ENCODE measurements at regions not wholly inside any gene's neighbourhood (a gene's known extent, or its start where the extent isn't known, plus 50 kb on each side); places are given as distances from the start of the nearest gene placed in this dataset.

- no peaks in the 10 kb centered on the region for H3K36me3 ChIP-seq (ENCODE audit: low read depth)
- ATAC-seq (ENCODE audit: low read depth) (no peak), DNase-seq (ENCODE audit: low spot score) (no peak)
- H3K27me3 ChIP-seq (ENCODE audit: insufficient read depth, poor library complexity, severe bottlenecking): no peaks in the 10 kb centered on the region
- no peaks in the 10 kb centered on the region for H3K9me3 ChIP-seq (ENCODE audit: severe bottlenecking)
- H3K4me3 ChIP-seq (ENCODE audit: severe bottlenecking): no peak overlapping the region
- no peak overlapping the region for H3K27ac ChIP-seq (ENCODE audit: poor library complexity, severe bottlenecking)
- H3K4me1 ChIP-seq (ENCODE audit: insufficient read depth, poor library complexity, severe bottlenecking): no peaks in the 10 kb centered on the region
- TF ChIP-seq, protein P1, sequence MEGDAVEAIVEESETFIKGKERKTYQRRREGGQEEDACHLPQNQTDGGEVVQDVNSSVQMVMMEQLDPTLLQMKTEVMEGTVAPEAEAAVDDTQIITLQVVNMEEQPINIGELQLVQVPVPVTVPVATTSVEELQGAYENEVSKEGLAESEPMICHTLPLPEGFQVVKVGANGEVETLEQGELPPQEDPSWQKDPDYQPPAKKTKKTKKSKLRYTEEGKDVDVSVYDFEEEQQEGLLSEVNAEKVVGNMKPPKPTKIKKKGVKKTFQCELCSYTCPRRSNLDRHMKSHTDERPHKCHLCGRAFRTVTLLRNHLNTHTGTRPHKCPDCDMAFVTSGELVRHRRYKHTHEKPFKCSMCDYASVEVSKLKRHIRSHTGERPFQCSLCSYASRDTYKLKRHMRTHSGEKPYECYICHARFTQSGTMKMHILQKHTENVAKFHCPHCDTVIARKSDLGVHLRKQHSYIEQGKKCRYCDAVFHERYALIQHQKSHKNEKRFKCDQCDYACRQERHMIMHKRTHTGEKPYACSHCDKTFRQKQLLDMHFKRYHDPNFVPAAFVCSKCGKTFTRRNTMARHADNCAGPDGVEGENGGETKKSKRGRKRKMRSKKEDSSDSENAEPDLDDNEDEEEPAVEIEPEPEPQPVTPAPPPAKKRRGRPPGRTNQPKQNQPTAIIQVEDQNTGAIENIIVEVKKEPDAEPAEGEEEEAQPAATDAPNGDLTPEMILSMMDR (IDR thresholded peaks at IDR 0.05; ENCODE audit: poor library complexity, severe bottlenecking): no peak
Observed at GRCh38 chr3:78177780-78178179, 1137.9 kb downstream of the ROBO2 start.

- Histone ChIP-seq H3K27me3 (ENCODE audit: insufficient read depth, poor library complexity, severe bottlenecking) (no peaks in the 10 kb centered on the region), H3K4me1 (ENCODE audit: insufficient read depth, poor library complexity, severe bottlenecking) (no peaks in the 10 kb centered on the region), H3K36me3 (ENCODE audit: low read depth) (no peaks in the 10 kb centered on the region), H3K4me3 (ENCODE audit: severe bottlenecking) (no peak overlapping the region), H3K9me3 (ENCODE audit: severe bottlenecking) (no peaks in the 10 kb centered on the region), H3K27ac (ENCODE audit: poor library complexity, severe bottlenecking) (no peak overlapping the region)
- DNase-seq (ENCODE audit: low spot score) (no peak), ATAC-seq (ENCODE audit: low read depth) (no peak)
- TF ChIP-seq, protein P1 (IDR thresholded peaks at IDR 0.05; ENCODE audit: poor library complexity, severe bottlenecking): no peak
Observed at GRCh38 chr3:78178209-78178608, 1138.3 kb downstream of the ROBO2 start.

- ATAC-seq (ENCODE audit: low read depth) (no peak), DNase-seq (ENCODE audit: low spot score) (no peak)
- no peaks in the 10 kb centered on the region for H3K27me3 ChIP-seq (ENCODE audit: insufficient read depth, poor library complexity, severe bottlenecking)
- TF ChIP-seq, protein P1 (IDR thresholded peaks at IDR 0.05; ENCODE audit: poor library complexity, severe bottlenecking): no peak
- H3K4me3 ChIP-seq (ENCODE audit: severe bottlenecking): no peak overlapping the region
- no peaks in the 10 kb centered on the region for H3K4me1 ChIP-seq (ENCODE audit: insufficient read depth, poor library complexity, severe bottlenecking)
- no peaks in the 10 kb centered on the region for H3K9me3 ChIP-seq (ENCODE audit: severe bottlenecking)
- H3K27ac ChIP-seq (ENCODE audit: poor library complexity, severe bottlenecking): no peak overlapping the region
- H3K36me3 ChIP-seq (ENCODE audit: low read depth): no peaks in the 10 kb centered on the region
Observed at GRCh38 chr3:78178740-78179363, 1139.0 kb downstream of the ROBO2 start.

- TF ChIP-seq, protein P1 (IDR thresholded peaks at IDR 0.05; ENCODE audit: poor library complexity, severe bottlenecking): no peak
- ATAC-seq (ENCODE audit: low read depth) (no peak), DNase-seq (ENCODE audit: low spot score) (no peak)
- Histone ChIP-seq H3K36me3 (ENCODE audit: low read depth) (no peaks in the 10 kb centered on the region), H3K4me1 (ENCODE audit: insufficient read depth, poor library complexity, severe bottlenecking) (no peaks in the 10 kb centered on the region), H3K27me3 (ENCODE audit: insufficient read depth, poor library complexity, severe bottlenecking) (no peaks in the 10 kb centered on the region), H3K27ac (ENCODE audit: poor library complexity, severe bottlenecking) (no peak overlapping the region), H3K4me3 (ENCODE audit: severe bottlenecking) (no peak overlapping the region), H3K9me3 (ENCODE audit: severe bottlenecking) (no peaks in the 10 kb centered on the region)
Observed at GRCh38 chr3:78183906-78184599, 1144.2 kb downstream of the ROBO2 start.

- DNase-seq (ENCODE audit: low spot score) (no peak), ATAC-seq (ENCODE audit: low read depth) (no peak)
- TF ChIP-seq, protein P1 (IDR thresholded peaks at IDR 0.05; ENCODE audit: poor library complexity, severe bottlenecking): no peak
- no peak overlapping the region for H3K27ac ChIP-seq (ENCODE audit: poor library complexity, severe bottlenecking)
- no peaks in the 10 kb centered on the region for H3K27me3 ChIP-seq (ENCODE audit: insufficient read depth, poor library complexity, severe bottlenecking)
- H3K36me3 ChIP-seq (ENCODE audit: low read depth): no peaks in the 10 kb centered on the region
- H3K4me3 ChIP-seq (ENCODE audit: severe bottlenecking): no peak overlapping the region
- no peaks in the 10 kb centered on the region for H3K9me3 ChIP-seq (ENCODE audit: severe bottlenecking)
- no peaks in the 10 kb centered on the region for H3K4me1 ChIP-seq (ENCODE audit: insufficient read depth, poor library complexity, severe bottlenecking)
Observed at GRCh38 chr3:78186404-78186803, 1146.5 kb downstream of the ROBO2 start.
